ENCODE measurements at regions not wholly inside any gene's neighbourhood (a gene's known extent, or its start where the extent isn't known, plus 50 kb on each side); places are given as distances from the start of the nearest gene placed in this dataset.

- Histone ChIP-seq H2AFZ (ENCODE audit: low read length) (no peak overlapping the region), H3F3A (ENCODE audit: low read depth) (no peaks in the 10 kb centered on the region), H3K4me2 (ENCODE audit: low read depth, low read length, poor library complexity, severe bottlenecking) (no peak overlapping the region), H3K36me3 (ENCODE audit: insufficient read depth, low read length) (no peaks in the 10 kb centered on the region), H3K9me3 (ENCODE audit: insufficient read depth, low read depth, low read length) (no peaks in the 10 kb centered on the region), H3K79me2 (ENCODE audit: insufficient read depth, low read length) (no peaks in the 10 kb centered on the region), H3K4me1 (ENCODE audit: insufficient read depth, low read length, poor library complexity, severe bottlenecking) (peaks cover 13% of the 10 kb centered on the region), H3K9me2 (replicated peaks; ENCODE audit: low read depth, low read length) (no peaks in the 10 kb centered on the region), H3K4me3 (ENCODE audit: low read length, poor library complexity, severe bottlenecking) (no peak overlapping the region), H3K27me3 (ENCODE audit: insufficient read depth, low read length, poor library complexity, severe bottlenecking) (no peaks in the 10 kb centered on the region), H3K9ac (ENCODE audit: low read depth, low read length, poor library complexity, severe bottlenecking) (no peak overlapping the region), H4K20me1 (ENCODE audit: insufficient read depth, low read length, poor library complexity, severe bottlenecking) (no peaks in the 10 kb centered on the region)
- TF ChIP-seq CTCF (conservative IDR thresholded peaks at IDR 0.05; ENCODE audit: low read length) (no peak), EZH2phosphoT487 (IDR thresholded peaks at IDR 0.05; ENCODE audit: borderline replicate concordance) (no peak)
Measured at GRCh38 chr9:80059191-80059590, 487.4 kb downstream of the TLE4 start.

GRCh38 chr9:80052830-80053229 is 481.1 kb downstream of the TLE4 start:
- no peak overlapping the region for H3K4me2 ChIP-seq (ENCODE audit: low read depth, low read length, poor library complexity, severe bottlenecking)
- TF ChIP-seq EZH2phosphoT487 (IDR thresholded peaks at IDR 0.05; ENCODE audit: borderline replicate concordance) (no peak), CTCF (conservative IDR thresholded peaks at IDR 0.05; ENCODE audit: low read length) (no peak)
- H3K4me1 ChIP-seq (ENCODE audit: insufficient read depth, low read length, poor library complexity, severe bottlenecking) = no peaks in the 10 kb centered on the region
- no peaks in the 10 kb centered on the region for H3K36me3 ChIP-seq (ENCODE audit: insufficient read depth, low read length)
- H3K79me2 ChIP-seq (ENCODE audit: insufficient read depth, low read length) = no peaks in the 10 kb centered on the region
- H3K9me3 ChIP-seq (ENCODE audit: insufficient read depth, low read depth, low read length) = peaks cover 16% of the 10 kb centered on the region
- H3K27me3 ChIP-seq (ENCODE audit: insufficient read depth, low read length, poor library complexity, severe bottlenecking) = no peaks in the 10 kb centered on the region
- H3K9me2 ChIP-seq (replicated peaks; ENCODE audit: low read depth, low read length) = no peaks in the 10 kb centered on the region
- H3K9ac ChIP-seq (ENCODE audit: low read depth, low read length, poor library complexity, severe bottlenecking) = no peak overlapping the region
- H3K4me3 ChIP-seq (ENCODE audit: low read length, poor library complexity, severe bottlenecking) = no peak overlapping the region
- no peaks in the 10 kb centered on the region for H4K20me1 ChIP-seq (ENCODE audit: insufficient read depth, low read length, poor library complexity, severe bottlenecking)
- no peaks in the 10 kb centered on the region for H3F3A ChIP-seq (ENCODE audit: low read depth)
- no peak overlapping the region for H2AFZ ChIP-seq (ENCODE audit: low read length)

- Histone ChIP-seq H3K27me3 (ENCODE audit: insufficient read depth, low read length, poor library complexity, severe bottlenecking) (no peaks in the 10 kb centered on the region), H2AFZ (ENCODE audit: low read length) (no peak overlapping the region), H3K9ac (ENCODE audit: low read depth, low read length, poor library complexity, severe bottlenecking) (no peak overlapping the region), H3K9me2 (replicated peaks; ENCODE audit: low read depth, low read length) (no peaks in the 10 kb centered on the region), H3K4me3 (ENCODE audit: low read length, poor library complexity, severe bottlenecking) (no peak overlapping the region), H3K9me3 (ENCODE audit: insufficient read depth, low read depth, low read length) (peaks cover 16% of the 10 kb centered on the region), H3K4me1 (ENCODE audit: insufficient read depth, low read length, poor library complexity, severe bottlenecking) (no peaks in the 10 kb centered on the region), H3F3A (ENCODE audit: low read depth) (no peaks in the 10 kb centered on the region), H3K4me2 (ENCODE audit: low read depth, low read length, poor library complexity, severe bottlenecking) (no peak overlapping the region), H3K79me2 (ENCODE audit: insufficient read depth, low read length) (no peaks in the 10 kb centered on the region), H4K20me1 (ENCODE audit: insufficient read depth, low read length, poor library complexity, severe bottlenecking) (no peaks in the 10 kb centered on the region), H3K36me3 (ENCODE audit: insufficient read depth, low read length) (no peaks in the 10 kb centered on the region)
- no peak for TF ChIP-seq EZH2phosphoT487 (IDR thresholded peaks at IDR 0.05; ENCODE audit: borderline replicate concordance)
- TF ChIP-seq CTCF (conservative IDR thresholded peaks at IDR 0.05; ENCODE audit: low read length) = no peak
Measured at GRCh38 chr9:80049096-80049782, 477.5 kb downstream of the TLE4 start.

All from Loucy (cell line).